ENCODE measurements at regions not wholly inside any gene's neighbourhood (a gene's known extent, or its start where the extent isn't known, plus 50 kb on each side); places are given as distances from the start of the nearest gene placed in this dataset.

- TF ChIP-seq POLR2A (IDR thresholded peaks at IDR 0.05; ENCODE audit: low read depth, low read length) = no peak
- TF ChIP-seq POLR2AphosphoS5 (IDR thresholded peaks at IDR 0.05; ENCODE audit: low read depth, low read length) = no peak
- TF ChIP-seq TAF1 (IDR thresholded peaks at IDR 0.05; ENCODE audit: low read depth, low read length) = no peak
Observed at GRCh38 chr15:95921404-95921803, 409.1 kb upstream of the NR2F2 start.

Data from GM12891 (cell line).